HCT116 (cell line): ENCODE measurements at regions not wholly inside any gene's neighbourhood (a gene's known extent, or its start where the extent isn't known, plus 50 kb on each side); places are given as distances from the start of the nearest gene placed in this dataset.
"Not testable (repeated sequence)": the region's sequence is repeated elsewhere in the genome, so short reads cannot be mapped to it uniquely, and the experiment has no call there.

ENCODE experiments used
- ATAC-seq: fragments of 200-7000 bp; cut with Tn5 transposase; 2 replicates; pipeline ENCODE4 v1.9.1; 2020; ENCODE audit warnings: mild to moderate bottlenecking, moderate library complexity
- BruUV-seq: library from RNA; stranded (reverse); fragments of 400-500 nt; replicated peaks from 2 replicates; lab custom pipeline; 2021; lab: Mats Ljungman, UMichigan
- CTCF ChIA-PET: fragments of 300-600 bp; sonication (Branson Sonifier 250); formaldehyde crosslinking; loops from one replicate; lab custom pipeline; 2021; ENCODE audit warnings: antibody characterized with exemption; lab: Charles Lee
- POLR2A ChIA-PET: fragments of 300-600, 350-600 bp; sonication (Branson Sonifier 250); formaldehyde crosslinking; loops from one replicate; lab custom pipeline; 2021; ENCODE audit warnings: antibody characterized with exemption; lab: Charles Lee
- RAD21 ChIA-PET, 2 experiments: fragments of 300-600 bp; sonication (Branson Sonifier 250); formaldehyde crosslinking; loops; one replicate each; lab custom pipeline; 2023; ENCODE audit warnings: low total read pairs in 2 of 2; ENCODE audit not compliant: uncharacterized antibody in 2 of 2, unreplicated experiment in 2 of 2, low non-redundant PET in 1 of 2; lab: Charles Lee
- DNase-seq: peaks from one replicate; pipeline ENCODE4 v3.0.0-alpha.2; 2010; ENCODE audit warnings: low read depth, low spot score
- H2AFZ ChIP-seq: fragments of 200-600 bp; shearing (Covaris generic), sonication (generic); 2 replicates; pipeline ENCODE4 v1.6.1; 2017; ENCODE audit warnings: low read depth, mixed run types, mixed read lengths, antibody characterized with exemption, low read length; ENCODE audit not compliant: poor library complexity, severe bottlenecking
- H3K27ac ChIP-seq: 2 replicates; pipeline ENCODE4 v1.5.1; 2012; ENCODE audit warnings: low read depth, low read length
- H3K27me3 ChIP-seq: fragments of 200-600 bp; sonication (generic); 2 replicates; pipeline ENCODE4 v1.6.1; 2016; ENCODE audit warnings: mixed run types, low read length, mixed read lengths; ENCODE audit not compliant: insufficient read depth
- H3K36me3 ChIP-seq, 2 experiments: fragments of 200-500 bp in 1 of 2; fragments of 200-600 bp in 1 of 2; sonication (Bioruptor generic) in 1 of 2; sonication (generic) in 1 of 2; 2 replicates each; pipeline versions ENCODE4 v1.5.1 to v1.6.1; 2014 to 2016; ENCODE audit warnings: low read length in 2 of 2, inconsistent platforms in 1 of 2, mixed read lengths in 1 of 2, mixed run types in 1 of 2; ENCODE audit not compliant: insufficient read depth in 2 of 2, control insufficient read depth in 1 of 2
- H3K4me1 ChIP-seq, 2 experiments: fragments of 200-600 bp in 1 of 2; sonication (generic) in 1 of 2; 2 replicates each; pipeline versions ENCODE4 v1.5.1 to v1.6.1; 2012 to 2017; ENCODE audit warnings: low read length in 2 of 2, inconsistent platforms in 1 of 2, mild to moderate bottlenecking in 1 of 2, mixed read lengths in 1 of 2, mixed run types in 1 of 2, moderate library complexity in 1 of 2; ENCODE audit not compliant: insufficient read depth in 2 of 2, control insufficient read depth in 1 of 2
- H3K4me2 ChIP-seq: fragments of 200-600 bp; sonication (generic); 2 replicates; pipeline ENCODE4 v1.6.1; 2017; ENCODE audit warnings: mixed run types, low read length, mixed read lengths
- H3K4me3 ChIP-seq, 2 experiments: fragments of 200-600 bp in 1 of 2; sonication (generic) in 1 of 2; replicated peaks in 1 of 2; 2 replicates each; pipeline ENCODE4 v1.5.1; 2011 to 2016; ENCODE audit warnings: low read length in 2 of 2, control low read depth in 1 of 2, low read depth in 1 of 2, mild to moderate bottlenecking in 1 of 2, mixed read lengths in 1 of 2, mixed run types in 1 of 2
- H3K79me2 ChIP-seq: fragments of 200-600 bp; sonication (generic); 2 replicates; pipeline ENCODE4 v1.6.1; 2017; ENCODE audit warnings: mild to moderate bottlenecking, mixed run types, low read length, moderate library complexity, mixed read lengths; ENCODE audit not compliant: insufficient read depth
- H3K9ac ChIP-seq: fragments of 200-600 bp; sonication (generic); 2 replicates; pipeline ENCODE4 v1.6.1; 2016; ENCODE audit warnings: low read length, mixed read lengths
- H3K9me2 ChIP-seq: fragments of 200-600 bp; sonication (generic), shearing (Covaris generic); 2 replicates; pipeline ENCODE4 v1.6.1; 2017; ENCODE audit warnings: mixed run types, mild to moderate bottlenecking, moderate library complexity; ENCODE audit not compliant: insufficient read depth
- H3K9me3 ChIP-seq, 2 experiments: fragments of 200-500 bp in 1 of 2; fragments of 200-600 bp in 1 of 2; sonication (Bioruptor generic) in 1 of 2; sonication (generic) in 1 of 2; 2 replicates each; pipeline ENCODE4 v1.6.1; 2014 to 2017; ENCODE audit warnings: low read length in 2 of 2, mixed read lengths in 2 of 2, inconsistent platforms in 1 of 2, low read depth in 1 of 2, mild to moderate bottlenecking in 1 of 2, mixed run types in 1 of 2, moderate library complexity in 1 of 2; ENCODE audit not compliant: control insufficient read depth in 1 of 2, insufficient read depth in 1 of 2
- H4K20me1 ChIP-seq: fragments of 200-600 bp; sonication (generic), shearing (Covaris generic); 2 replicates; pipeline ENCODE4 v1.6.1; 2017; ENCODE audit warnings: mixed run types, mild to moderate bottlenecking, moderate library complexity; ENCODE audit not compliant: insufficient read depth
- ELF1 ChIP-seq: IDR thresholded peaks from 2 replicates; pipeline ENCODE4 v1.6.1; 2012; ENCODE audit warnings: low read depth, borderline replicate concordance
- EZH2 ChIP-seq: fragments of 200-600 bp; sonication (generic); IDR thresholded peaks from 2 replicates; pipeline ENCODE4 v1.6.1; 2017; ENCODE audit warnings: antibody characterized with exemption, mixed run types
- EZH2phosphoT487 ChIP-seq: fragments of 200-600 bp; IDR thresholded peaks from 2 replicates; pipeline ENCODE4 v1.6.1; 2018; ENCODE audit warnings: antibody characterized with exemption, borderline replicate concordance
- FOSL1 ChIP-seq: IDR thresholded peaks from 2 replicates; pipeline ENCODE4 v1.6.1; 2012; ENCODE audit warnings: low read depth
- MAX ChIP-seq: IDR thresholded peaks from 2 replicates; pipeline ENCODE4 v1.6.1; 2012
- REST ChIP-seq: IDR thresholded peaks from 2 replicates; pipeline ENCODE4 v1.6.1; 2012; ENCODE audit warnings: low read depth
- ZFX ChIP-seq: fragments of 450-650 bp; IDR thresholded peaks from 2 replicates; pipeline ENCODE4 v1.6.1; 2017
- ZNF274 ChIP-seq: fragments of 200-500 bp; sonication (Bioruptor generic); IDR thresholded peaks from 2 replicates; pipeline ENCODE4 v1.6.1; 2014; ENCODE audit warnings: mild to moderate bottlenecking, low read depth, low read length, inconsistent platforms
- intact Hi-C: fragments of 100-400 bp; cut with micrococcal nuclease; formaldehyde crosslinking; loops from 2 replicates; pipeline ENCODE4 v1.10.0; 2022

- ChIA-PET CTCF (no interaction called here), POLR2A (no interaction called here), RAD21 (no interaction called here)
- intact Hi-C loops = loop anchor here (5.0 kb wide), 1 partner anchor 37 kb away; no protein-coding TSS in a partner anchor
- ATAC-seq (no peak), DNase-seq (no peak)
- H3K36me3 ChIP-seq = no peaks in the 10 kb centered on the region
- BruUV-seq = no TSS peak
- no peak overlapping the region for H2AFZ ChIP-seq
- no peaks in the 10 kb centered on the region for H3K27me3 ChIP-seq
- no peak overlapping the region for H3K9ac ChIP-seq
- H4K20me1 ChIP-seq = no peaks in the 10 kb centered on the region
- H3K4me2 ChIP-seq = no peak overlapping the region
- H3K27ac ChIP-seq = no peak overlapping the region
- no peak overlapping the region for H3K4me3 ChIP-seq
- H3K9me3 ChIP-seq = no peaks in the 10 kb centered on the region
- TF ChIP-seq FOSL1 = no peak
- no peak for TF ChIP-seq ZNF274
- TF ChIP-seq ZFX = no peak
- TF ChIP-seq ELF1 = no peak
- TF ChIP-seq REST = no peak
- no peak for TF ChIP-seq MAX
- no peak for TF ChIP-seq EZH2
- no peak for TF ChIP-seq EZH2phosphoT487
- no peaks in the 10 kb centered on the region for H3K79me2 ChIP-seq
- no peaks in the 10 kb centered on the region for H3K4me1 ChIP-seq
- no peaks in the 10 kb centered on the region for H3K9me2 ChIP-seq
Measured at GRCh38 chr17:27089929-27090247, 204.0 kb upstream of the WSB1 start.

GRCh38 chr17:27090450-27091042 lies 203.4 kb upstream of the WSB1 start:
- H3K9me3 ChIP-seq, H3K27me3 ChIP-seq, RAD21 ChIA-PET, H3K4me1 ChIP-seq, H2AFZ ChIP-seq, POLR2A ChIA-PET, CTCF ChIA-PET, H3K79me2 ChIP-seq, H3K9me2 ChIP-seq, H3K4me2 ChIP-seq, H4K20me1 ChIP-seq, H3K9ac ChIP-seq, DNase-seq, H3K4me3 ChIP-seq, H3K27ac ChIP-seq, BruUV-seq, H3K36me3 ChIP-seq, ATAC-seq: not testable (repeated sequence)
- intact Hi-C loops = loop anchor here (5.0 kb wide), 1 partner anchor 37 kb away; no protein-coding TSS in a partner anchor
